SK-N-SH treated with all-trans-retinoic acid at 6 μM for 48 hours (cell line): ENCODE measurements at regions not wholly inside any gene's neighbourhood (a gene's known extent, or its start where the extent isn't known, plus 50 kb on each side); places are given as distances from the start of the nearest gene placed in this dataset.

Experiments
- ARNTL ChIP-seq: fragments of 450-650 bp; formaldehyde crosslinking; IDR thresholded peaks from 2 replicates; pipeline ENCODE4 v1.5.0; 2020; ENCODE audit warnings: low read depth, mild to moderate bottlenecking, moderate library complexity, borderline replicate concordance
- CREB5 ChIP-seq: fragments of 250-450 bp; sonication (Bioruptor Pico); IDR thresholded peaks from 2 replicates; pipeline ENCODE4 v1.5.1; 2020; ENCODE audit warnings: low read depth, mild to moderate bottlenecking, moderate library complexity
- CSDC2 ChIP-seq: fragments of 250-450 bp; sonication (Bioruptor Pico); IDR thresholded peaks from 2 replicates; pipeline ENCODE4 v1.5.0; 2020; ENCODE audit warnings: mild to moderate bottlenecking, moderate library complexity
- PATZ1 ChIP-seq: fragments of 250-450 bp; sonication (Bioruptor Pico); IDR thresholded peaks from 2 replicates; pipeline ENCODE4 v1.8.0; 2020; ENCODE audit warnings: mild to moderate bottlenecking, moderate library complexity, borderline replicate concordance
- POU6F1 ChIP-seq: fragments of 250-450 bp; sonication (Bioruptor Pico); IDR thresholded peaks from 2 replicates; pipeline ENCODE4 v1.8.0; 2021; ENCODE audit warnings: low read depth, mild to moderate bottlenecking, moderate library complexity, borderline replicate concordance
- PPARA ChIP-seq: fragments of 250-450 bp; sonication (Bioruptor Pico); IDR thresholded peaks from 2 replicates; pipeline ENCODE4 v1.5.0; 2020; ENCODE audit warnings: mild to moderate bottlenecking, borderline replicate concordance
- ZNF70 ChIP-seq: fragments of 450-650 bp; formaldehyde crosslinking; IDR thresholded peaks from 2 replicates; pipeline ENCODE4 v1.5.0; 2020; ENCODE audit warnings: mild to moderate bottlenecking, moderate library complexity
- ZNF8 ChIP-seq: fragments of 450-650 bp; formaldehyde crosslinking; IDR thresholded peaks from 2 replicates; pipeline ENCODE4 v1.5.0; 2020; ENCODE audit warnings: mild to moderate bottlenecking, moderate library complexity

GRCh38 chr15:78695854-78696253, 54.8 kb upstream of the CHRNB4 start:
- TF ChIP-seq CREB5 (CRISPR knock-in tag) (no peak), ZNF70 (no peak), POU6F1 (no peak), CSDC2 (no peak), PATZ1 (CRISPR knock-in tag) (no peak), PPARA (CRISPR knock-in tag) (no peak), ZNF8 (no peak), ARNTL (CRISPR knock-in tag) (no peak)
